Left lobe of liver (tissue), 2 donors: ENCODE measurements at regions not wholly inside any gene's neighbourhood (a gene's known extent, or its start where the extent isn't known, plus 50 kb on each side); places are given as distances from the start of the nearest gene placed in this dataset.
"Not testable (repeated sequence)": the region's sequence is repeated elsewhere in the genome, so short reads cannot be mapped to it uniquely, and the experiment has no call there.

Source experiments
- ATAC-seq: fragments of 200-7000 bp; cut with Tn5 transposase; one replicate; pipeline ENCODE4 v1.9.1; 2020; ENCODE audit warnings: mild to moderate bottlenecking, moderate library complexity
- DNase-seq: peaks from one replicate; pipeline ENCODE4 v3.0.0-alpha.2; 2020; ENCODE audit warnings: low spot score
- donor health status: DM: no; HTN: no; CAD: no; lungs with moderate emphysema.
- donor health status: DM: no; HTN: yes; CAD: no.

DNA sequence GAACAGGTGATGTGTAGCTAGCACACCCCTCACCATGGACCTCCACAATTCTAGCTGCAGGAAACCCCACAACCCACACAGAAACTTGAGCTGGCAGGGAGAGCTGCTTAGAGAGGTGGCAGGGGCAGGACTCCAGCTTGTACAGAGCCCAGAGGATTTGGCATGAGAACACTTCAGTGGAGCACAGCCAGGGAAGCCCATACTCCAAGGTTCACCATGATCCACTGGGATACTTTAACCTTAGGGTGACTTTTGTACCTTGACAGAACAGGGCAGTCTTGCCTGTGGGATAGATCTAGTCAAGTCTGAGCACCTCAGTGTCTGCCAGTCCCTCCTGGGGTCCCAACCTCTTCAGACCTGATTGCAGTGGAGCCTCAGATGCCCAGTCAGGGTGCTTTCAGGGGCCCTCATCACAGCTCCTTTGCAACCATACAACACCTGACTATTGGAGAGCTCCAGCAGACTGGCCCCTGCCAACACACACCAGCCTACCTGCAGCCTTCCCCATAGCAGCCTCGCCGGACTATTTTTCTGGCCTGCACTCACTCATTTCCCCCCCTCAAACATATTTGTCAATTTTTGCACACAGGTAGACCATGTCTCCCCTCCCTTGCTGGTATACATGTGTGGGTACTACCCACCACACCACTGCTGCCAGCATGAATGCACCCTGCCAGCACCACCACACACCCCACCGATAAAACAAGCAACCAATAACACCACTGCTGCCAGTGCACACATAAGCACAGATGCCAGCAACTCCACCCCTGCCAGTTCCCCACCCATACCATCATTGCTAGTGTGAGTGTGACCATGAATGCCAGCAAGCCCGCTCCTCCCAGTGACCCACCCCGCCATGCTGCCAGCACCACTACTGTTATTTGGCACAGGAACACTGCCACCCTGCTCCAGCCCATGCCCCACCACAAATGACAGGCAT, 56.0 kb upstream of the CDX4 start:
- peak; percentile 72 for DNase-seq
- peak; percentile 95 for ATAC-seq

DNA sequence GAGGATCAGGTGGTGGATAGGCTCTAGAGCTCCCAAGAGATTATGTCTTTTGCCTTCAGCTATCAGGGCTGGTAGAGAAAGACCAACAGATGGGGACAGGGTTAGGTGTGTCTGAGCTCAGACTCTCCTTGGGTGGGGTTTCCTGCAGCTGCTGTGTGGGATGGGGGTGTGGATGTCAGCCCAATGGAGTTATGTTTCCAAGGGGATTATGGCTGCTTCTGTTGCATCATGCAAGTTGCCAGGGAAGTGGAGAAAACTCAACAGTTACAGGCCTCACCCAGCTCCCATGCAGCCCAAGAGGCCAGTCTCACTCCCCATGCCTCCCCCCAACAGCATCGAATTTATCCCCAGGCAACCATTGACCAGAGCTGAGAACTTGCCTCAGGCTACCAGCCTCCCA, 80.2 kb upstream of the CDX4 start:
- ATAC-seq (no peak), DNase-seq (no peak)

DNA sequence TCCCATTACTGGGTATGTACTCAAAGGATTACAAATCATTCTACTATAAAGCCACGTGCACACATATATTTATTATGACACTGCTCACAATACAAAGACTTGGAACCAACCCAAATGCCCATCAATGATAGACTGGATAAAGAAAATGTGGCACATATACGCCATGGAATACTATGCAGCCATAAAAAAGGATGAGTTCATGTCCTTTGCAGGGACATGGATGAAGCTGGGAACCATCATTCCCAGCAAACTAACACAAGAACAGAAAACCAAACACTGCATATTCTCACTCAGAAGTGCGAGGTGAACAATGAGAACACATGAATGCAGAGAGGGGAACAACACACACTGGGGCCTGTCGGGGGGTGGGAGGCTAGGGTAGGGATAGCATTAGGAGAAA, 89.6 kb upstream of the CDX4 start:
- not testable (repeated sequence) for ATAC-seq, DNase-seq

DNA sequence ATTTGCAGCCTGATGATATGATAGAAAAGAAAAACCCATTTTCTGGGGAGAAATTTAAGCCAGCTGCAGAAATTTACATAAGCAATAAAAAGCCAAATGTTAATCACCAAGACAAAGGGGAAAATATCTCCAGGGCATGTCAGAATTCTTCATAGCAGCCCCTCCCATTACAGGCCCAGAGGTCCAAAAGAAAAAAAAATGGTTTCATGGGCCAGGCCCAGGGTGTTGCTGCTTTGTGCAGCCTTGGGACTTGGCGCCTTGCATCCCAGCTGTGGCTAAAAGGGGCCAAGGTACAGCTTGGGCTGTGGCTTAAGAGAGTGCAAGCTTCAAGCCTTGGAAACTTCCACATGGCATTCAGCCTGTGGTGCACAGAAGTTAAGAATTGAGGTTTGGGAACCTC, 97.9 kb upstream of the CDX4 start:
- ATAC-seq (no peak), DNase-seq (no peak)

DNA sequence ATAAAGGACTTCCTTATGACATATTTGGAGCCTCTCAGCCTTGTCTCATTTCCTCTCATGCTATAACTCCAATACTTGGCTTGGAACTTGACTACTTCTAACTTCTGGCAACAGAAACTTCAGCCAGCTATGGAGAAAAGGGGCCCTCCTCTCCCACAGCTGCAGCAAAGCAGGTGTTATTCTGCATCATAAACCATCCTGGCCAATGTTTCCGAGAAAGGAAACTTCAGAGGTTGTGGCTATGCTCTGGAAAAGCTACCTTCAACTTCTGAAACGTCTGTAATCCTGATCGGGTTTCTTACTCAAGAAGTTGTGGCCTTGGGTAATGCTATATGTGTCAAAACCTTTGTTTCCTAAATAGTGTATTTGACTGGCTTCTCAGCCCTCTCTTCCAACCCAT, 109.5 kb upstream of the CDX4 start:
- no peak for ATAC-seq
- DNase-seq: no peak

GRCh38 chrX:73289039-73289438, 74.4 kb upstream of the NAP1L2 start:
- peak; percentile 45 for ATAC-seq
- DNase-seq: no peak

DNA sequence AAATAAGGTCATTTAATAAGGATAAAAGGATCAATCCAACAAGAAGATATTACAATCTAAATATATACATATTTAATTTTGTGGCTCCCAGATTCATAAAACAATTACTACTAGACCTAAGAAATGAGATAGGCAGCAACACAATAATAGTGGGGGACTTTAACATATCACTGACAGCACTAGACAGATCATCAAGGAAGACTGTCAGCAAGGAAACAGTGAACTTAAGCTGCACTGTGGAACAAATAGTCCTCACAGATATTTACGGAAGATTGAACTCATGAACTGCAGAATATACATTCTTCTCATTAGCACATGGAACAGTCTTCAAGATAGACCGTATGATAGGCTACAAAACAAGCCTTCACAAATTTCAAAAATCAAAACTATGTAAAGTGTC, 56.1 kb upstream of the NAP1L2 start:
- no peak for DNase-seq

GRCh38 chrX:73268463-73268862, 53.8 kb upstream of the NAP1L2 start:
- no peak for ATAC-seq
- no peak for DNase-seq

More for the DNA sequence above, 56.1 kb upstream of the NAP1L2 start:
- ATAC-seq: no peak

GRCh38 chrX:73267979-73268378, 53.3 kb upstream of the NAP1L2 start:
- DNase-seq (no peak), ATAC-seq (no peak)

- ATAC-seq (no peak), DNase-seq (no peak)
Observed at GRCh38 chrX:73267206-73267605, 52.6 kb upstream of the NAP1L2 start.

GRCh38 chrX:73266766-73267165, 52.1 kb upstream of the NAP1L2 start:
- DNase-seq: no peak
- ATAC-seq: no peak
